OCI-LY1 (cell line): ENCODE measurements at regions not wholly inside any gene's neighbourhood (a gene's known extent, or its start where the extent isn't known, plus 50 kb on each side); places are given as distances from the start of the nearest gene placed in this dataset.

ENCODE experiments used
- H2AFZ ChIP-seq: fragments of 200-600 bp; sonication (generic), shearing (Covaris generic); 2 replicates; pipeline ENCODE4 v1.6.0; 2014; ENCODE audit warnings: antibody characterized with exemption, mild to moderate bottlenecking, low read length
- H3F3A ChIP-seq: fragments of 200-600 bp; sonication (generic), shearing (Covaris generic); 2 replicates; pipeline ENCODE4 v1.6.0; 2014; ENCODE audit warnings: mild to moderate bottlenecking, antibody characterized with exemption, low read length, moderate library complexity; ENCODE audit not compliant: insufficient read depth
- H3K27ac ChIP-seq: fragments of 200-600 bp; sonication (generic); 2 replicates; pipeline ENCODE4 v1.5.1; 2014; ENCODE audit warnings: low read length, mixed run types, mild to moderate bottlenecking, low read depth; ENCODE audit not compliant: poor library complexity, severe bottlenecking
- H3K27me3 ChIP-seq: fragments of 200-600 bp; sonication (generic); 2 replicates; pipeline ENCODE4 v1.6.0; 2014; ENCODE audit warnings: antibody characterized with exemption, mild to moderate bottlenecking, low read length, moderate library complexity; ENCODE audit not compliant: insufficient read depth
- H3K36me3 ChIP-seq: fragments of 200-600 bp; sonication (generic); 2 replicates; pipeline ENCODE4 v1.6.1; 2014; ENCODE audit warnings: mild to moderate bottlenecking, antibody characterized with exemption, low read length, moderate library complexity, mixed read lengths; ENCODE audit not compliant: insufficient read depth
- H3K4me1 ChIP-seq: fragments of 200-600 bp; sonication (generic); 2 replicates; pipeline ENCODE4 v1.5.1; 2014; ENCODE audit warnings: mild to moderate bottlenecking, low read length, moderate library complexity; ENCODE audit not compliant: insufficient read depth, severe bottlenecking
- H3K4me2 ChIP-seq: fragments of 200-600 bp; sonication (generic), shearing (Covaris generic); 2 replicates; pipeline ENCODE4 v1.6.1; 2014; ENCODE audit warnings: low read length
- H3K4me3 ChIP-seq: fragments of 200-600 bp; sonication (generic); 2 replicates; pipeline ENCODE4 v1.5.1; 2014; ENCODE audit warnings: low read length, low read depth, mild to moderate bottlenecking, mixed read lengths; ENCODE audit not compliant: poor library complexity, severe bottlenecking
- H3K79me2 ChIP-seq: fragments of 200-600 bp; shearing (Covaris generic); 2 replicates; pipeline ENCODE4 v1.6.1; 2016; ENCODE audit warnings: mixed run types, low read length, mixed read lengths; ENCODE audit not compliant: insufficient read depth
- H3K9ac ChIP-seq: fragments of 200-600 bp; sonication (generic), shearing (Covaris generic); 2 replicates; pipeline ENCODE4 v1.6.1; 2014; ENCODE audit warnings: mild to moderate bottlenecking, low read length, mixed read lengths
- H3K9me2 ChIP-seq: fragments of 200-600 bp; sonication (generic), shearing (Covaris generic); 2 replicates; pipeline ENCODE4 v1.6.1; 2014; ENCODE audit warnings: low read depth, mild to moderate bottlenecking, low read length, mixed read lengths
- H3K9me3 ChIP-seq: fragments of 200-600 bp; shearing (Covaris generic); 2 replicates; pipeline ENCODE4 v1.6.1; 2014; ENCODE audit warnings: low read length, mixed read lengths
- H4K20me1 ChIP-seq: fragments of 200-600 bp; sonication (generic), shearing (Covaris generic); 2 replicates; pipeline ENCODE4 v1.6.0; 2016; ENCODE audit warnings: mild to moderate bottlenecking, low read length; ENCODE audit not compliant: insufficient read depth
- EZH2 ChIP-seq: fragments of 200-600 bp; sonication (generic), shearing (Covaris generic); IDR thresholded peaks from 2 replicates; pipeline ENCODE4 v1.8.0; 2017; ENCODE audit warnings: borderline replicate concordance, mixed run types, mild to moderate bottlenecking, antibody characterized with exemption, low read length, moderate library complexity, mixed read lengths
- TF ChIP-seq, protein P1 (sequence below): fragments of 200-600 bp; sonication (generic), shearing (Covaris generic); IDR thresholded peaks from 2 replicates; pipeline ENCODE4 v1.5.1; 2017; ENCODE audit warnings: mild to moderate bottlenecking, antibody characterized with exemption, low read length, moderate library complexity, mixed read lengths

DNA sequence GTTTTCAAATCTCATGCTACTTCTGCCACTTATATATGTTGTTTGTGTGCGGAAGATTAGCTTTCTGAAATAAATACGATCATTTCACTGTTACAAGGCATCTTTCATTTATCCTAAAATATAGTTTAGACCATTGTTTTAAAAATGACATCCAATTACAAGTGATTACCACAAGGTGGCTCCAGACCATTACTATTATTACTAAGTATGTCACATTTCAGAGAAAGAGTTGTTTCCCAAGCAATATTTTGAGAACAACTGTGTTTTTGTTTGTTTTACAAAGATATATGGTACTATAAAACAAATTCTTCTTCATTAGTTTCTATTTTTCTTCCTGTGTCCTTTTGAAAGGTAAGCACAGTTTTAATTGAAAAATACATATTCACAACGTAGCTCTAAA lies 136.0 kb upstream of the RAP2B start:
- Histone ChIP-seq H3K9me2 (no peaks in the 10 kb centered on the region), H3K27ac (no peak overlapping the region), H2AFZ (no peak overlapping the region), H3K79me2 (no peaks in the 10 kb centered on the region), H3K9me3 (no peaks in the 10 kb centered on the region), H3K27me3 (no peaks in the 10 kb centered on the region), H3K4me2 (no peak overlapping the region), H3K4me3 (no peak overlapping the region), H4K20me1 (no peaks in the 10 kb centered on the region), H3K4me1 (no peaks in the 10 kb centered on the region), H3K9ac (no peak overlapping the region), H3F3A (no peaks in the 10 kb centered on the region), H3K36me3 (no peaks in the 10 kb centered on the region)
- TF ChIP-seq, protein P1, sequence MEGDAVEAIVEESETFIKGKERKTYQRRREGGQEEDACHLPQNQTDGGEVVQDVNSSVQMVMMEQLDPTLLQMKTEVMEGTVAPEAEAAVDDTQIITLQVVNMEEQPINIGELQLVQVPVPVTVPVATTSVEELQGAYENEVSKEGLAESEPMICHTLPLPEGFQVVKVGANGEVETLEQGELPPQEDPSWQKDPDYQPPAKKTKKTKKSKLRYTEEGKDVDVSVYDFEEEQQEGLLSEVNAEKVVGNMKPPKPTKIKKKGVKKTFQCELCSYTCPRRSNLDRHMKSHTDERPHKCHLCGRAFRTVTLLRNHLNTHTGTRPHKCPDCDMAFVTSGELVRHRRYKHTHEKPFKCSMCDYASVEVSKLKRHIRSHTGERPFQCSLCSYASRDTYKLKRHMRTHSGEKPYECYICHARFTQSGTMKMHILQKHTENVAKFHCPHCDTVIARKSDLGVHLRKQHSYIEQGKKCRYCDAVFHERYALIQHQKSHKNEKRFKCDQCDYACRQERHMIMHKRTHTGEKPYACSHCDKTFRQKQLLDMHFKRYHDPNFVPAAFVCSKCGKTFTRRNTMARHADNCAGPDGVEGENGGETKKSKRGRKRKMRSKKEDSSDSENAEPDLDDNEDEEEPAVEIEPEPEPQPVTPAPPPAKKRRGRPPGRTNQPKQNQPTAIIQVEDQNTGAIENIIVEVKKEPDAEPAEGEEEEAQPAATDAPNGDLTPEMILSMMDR: peak; percentile 78
- TF ChIP-seq EZH2: no peak

DNA sequence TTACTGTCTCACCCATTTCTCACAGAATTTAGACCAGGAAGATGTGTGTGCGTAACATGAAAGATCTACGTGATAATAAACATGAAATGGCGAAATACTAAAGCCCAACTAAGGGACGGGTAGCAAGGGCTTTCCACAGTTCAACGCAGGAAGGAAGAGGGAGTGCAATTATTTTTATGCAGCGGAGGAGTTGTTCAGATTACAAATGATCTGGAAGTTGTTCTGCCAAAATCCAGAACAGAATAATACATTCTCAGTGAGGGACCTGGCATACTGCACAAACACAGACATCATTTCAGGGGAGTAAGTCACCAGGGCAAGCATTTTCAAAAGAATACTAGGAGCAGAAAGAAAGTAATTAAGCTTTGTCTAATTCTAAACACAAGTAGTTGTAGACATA lies 133.6 kb upstream of the RAP2B start:
- H3K9me3 ChIP-seq: no peaks in the 10 kb centered on the region
- no peak overlapping the region for H3K27ac ChIP-seq
- no peak overlapping the region for H3K4me2 ChIP-seq
- no peaks in the 10 kb centered on the region for H3K36me3 ChIP-seq
- H4K20me1 ChIP-seq: no peaks in the 10 kb centered on the region; the same call in 1 of the 2 replicates
- no peaks in the 10 kb centered on the region for H3K9me2 ChIP-seq
- no peak overlapping the region for H3K9ac ChIP-seq
- H3K79me2 ChIP-seq: no peaks in the 10 kb centered on the region
- no peaks in the 10 kb centered on the region for H3F3A ChIP-seq
- no peak overlapping the region for H2AFZ ChIP-seq
- H3K27me3 ChIP-seq: no peaks in the 10 kb centered on the region
- H3K4me3 ChIP-seq: no peak overlapping the region
- TF ChIP-seq, protein P1: no peak
- TF ChIP-seq EZH2: no peak
- no peaks in the 10 kb centered on the region for H3K4me1 ChIP-seq

DNA sequence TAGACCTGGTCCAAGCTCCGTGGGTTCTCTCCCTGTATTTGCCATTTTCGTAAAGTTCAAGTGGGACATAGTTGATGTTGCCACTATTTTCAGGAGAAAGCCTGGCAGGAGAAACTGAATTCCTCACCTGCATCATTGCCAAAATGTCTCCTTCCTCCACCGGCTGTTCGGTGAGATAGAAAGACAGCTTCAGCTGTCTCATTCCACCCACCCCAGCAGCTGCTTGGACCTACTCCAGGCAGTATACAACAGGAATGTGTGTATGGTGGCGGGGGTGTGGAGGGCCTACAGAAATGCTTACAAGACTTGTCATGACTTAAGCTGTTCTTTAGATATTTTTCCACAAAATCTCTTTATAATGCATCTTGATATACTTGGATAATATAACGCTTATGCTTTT lies 132.7 kb upstream of the RAP2B start:
- Histone ChIP-seq H3K9me2 (no peaks in the 10 kb centered on the region), H3K9ac (no peak overlapping the region), H3K4me1 (no peaks in the 10 kb centered on the region), H4K20me1 (no peaks in the 10 kb centered on the region; the same call in 1 of the 2 replicates), H3F3A (no peaks in the 10 kb centered on the region), H3K27ac (no peak overlapping the region), H3K27me3 (no peaks in the 10 kb centered on the region), H2AFZ (no peak overlapping the region), H3K9me3 (no peaks in the 10 kb centered on the region), H3K4me2 (no peak overlapping the region), H3K36me3 (no peaks in the 10 kb centered on the region), H3K79me2 (no peaks in the 10 kb centered on the region), H3K4me3 (no peak overlapping the region)
- no peak for TF ChIP-seq EZH2
- TF ChIP-seq, protein P1: no peak
